SU-DHL-6 (cell line): ENCODE measurements at regions not wholly inside any gene's neighbourhood (a gene's known extent, or its start where the extent isn't known, plus 50 kb on each side); places are given as distances from the start of the nearest gene placed in this dataset.
"Not testable (repeated sequence)": the region's sequence is repeated elsewhere in the genome, so short reads cannot be mapped to it uniquely, and the experiment has no call there.

Experiments
- H2AFZ ChIP-seq: fragments of 200-600 bp; sonication (generic); 2 replicates; pipeline ENCODE4 v1.6.1; 2014; ENCODE audit warnings: low read depth, mild to moderate bottlenecking, moderate library complexity, mixed read lengths, antibody characterized with exemption, low read length; ENCODE audit not compliant: severe bottlenecking
- H3F3A ChIP-seq: fragments of 200-600 bp; shearing (Covaris generic); 2 replicates; pipeline ENCODE4 v1.6.0; 2016; ENCODE audit warnings: antibody characterized with exemption, mild to moderate bottlenecking; ENCODE audit not compliant: insufficient read depth
- H3K27ac ChIP-seq: fragments of 200-600 bp; sonication (generic); 2 replicates; pipeline ENCODE4 v1.5.1; 2016; ENCODE audit warnings: low read depth, mild to moderate bottlenecking, low read length, moderate library complexity, mixed read lengths
- H3K27me3 ChIP-seq: fragments of 200-600 bp; sonication (generic), shearing (Covaris generic); 2 replicates; pipeline ENCODE4 v1.6.0; 2014; ENCODE audit warnings: mild to moderate bottlenecking, low read length
- H3K36me3 ChIP-seq: fragments of 200-600 bp; sonication (generic); 2 replicates; pipeline ENCODE4 v1.6.1; 2014; ENCODE audit warnings: mild to moderate bottlenecking, low read length, mixed read lengths
- H3K4me2 ChIP-seq: fragments of 300-600, 200-600 bp; shearing (Covaris generic), sonication (generic); 2 replicates; pipeline ENCODE4 v1.6.0; 2014; ENCODE audit warnings: low read length, low read depth, mild to moderate bottlenecking; ENCODE audit not compliant: poor library complexity, severe bottlenecking
- H3K4me3 ChIP-seq: fragments of 200-600 bp; sonication (generic); 2 replicates; pipeline ENCODE4 v1.5.1; 2014; ENCODE audit warnings: antibody characterized with exemption, low read length, mild to moderate bottlenecking, mixed read lengths; ENCODE audit not compliant: insufficient read depth, poor library complexity, severe bottlenecking
- H3K79me2 ChIP-seq: fragments of 200-600 bp; sonication (generic); 2 replicates; pipeline ENCODE4 v1.6.1; 2014; ENCODE audit warnings: mild to moderate bottlenecking, low read length, moderate library complexity; ENCODE audit not compliant: insufficient read depth
- H3K9ac ChIP-seq: fragments of 200-600 bp; sonication (generic); 2 replicates; pipeline ENCODE4 v1.7.0; 2014; ENCODE audit warnings: mild to moderate bottlenecking, low read length
- H3K9me2 ChIP-seq: fragments of 200-600 bp; sonication (generic); replicated peaks from 2 replicates; pipeline ENCODE4 v1.6.1; 2014; ENCODE audit warnings: low read length; ENCODE audit not compliant: insufficient read depth
- H3K9me3 ChIP-seq: fragments of 200-600 bp; sonication (generic); 2 replicates; pipeline ENCODE4 v1.6.1; 2014; ENCODE audit warnings: low read length, mixed read lengths; ENCODE audit not compliant: insufficient read depth
- H4K20me1 ChIP-seq: fragments of 200-600 bp; sonication (generic); 2 replicates; pipeline ENCODE4 v1.6.1; 2014; ENCODE audit warnings: low read depth, mild to moderate bottlenecking, antibody characterized with exemption, low read length, moderate library complexity, mixed read lengths
- EZH2phosphoT487 ChIP-seq: fragments of 200-600 bp; sonication (generic), shearing (Covaris generic); conservative IDR thresholded peaks from 2 replicates; pipeline ENCODE4 v1.6.1; 2018; ENCODE audit warnings: mild to moderate bottlenecking, antibody characterized with exemption, low read length, moderate library complexity, mixed read lengths
- TF ChIP-seq, protein P1 (sequence below): fragments of 200-600 bp; sonication (generic); IDR thresholded peaks from one replicate; pipeline ENCODE4 v1.5.1; 2017; ENCODE audit warnings: antibody characterized with exemption, mild to moderate bottlenecking, low read length, moderate library complexity; ENCODE audit not compliant: insufficient read depth, poor library complexity, severe bottlenecking

DNA sequence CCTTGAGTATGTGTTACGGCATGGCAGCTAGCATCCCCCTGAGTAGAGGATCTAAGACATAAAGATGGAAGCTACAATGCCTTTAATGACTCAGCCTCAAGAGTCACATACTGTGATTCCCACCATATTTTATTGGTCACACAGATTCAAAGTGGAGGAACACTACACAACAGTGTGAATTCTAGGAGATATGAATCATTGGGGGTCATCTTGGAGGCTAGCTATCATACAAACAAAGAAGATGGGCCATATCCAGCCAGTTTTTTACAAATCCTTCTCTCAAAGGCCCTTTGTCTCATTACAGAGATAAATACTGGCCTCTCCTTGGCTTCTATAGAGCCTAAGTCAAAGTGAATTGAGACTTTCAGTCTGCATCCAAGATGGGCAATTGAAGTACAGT lies 177.0 kb downstream of the TBX15 start:
- no peaks in the 10 kb centered on the region for H3K9me3 ChIP-seq
- H3K27me3 ChIP-seq = no peaks in the 10 kb centered on the region
- H3K27ac ChIP-seq = no peak overlapping the region
- no peaks in the 10 kb centered on the region for H3K36me3 ChIP-seq
- no peaks in the 10 kb centered on the region for H3K9me2 ChIP-seq
- TF ChIP-seq, protein P1, sequence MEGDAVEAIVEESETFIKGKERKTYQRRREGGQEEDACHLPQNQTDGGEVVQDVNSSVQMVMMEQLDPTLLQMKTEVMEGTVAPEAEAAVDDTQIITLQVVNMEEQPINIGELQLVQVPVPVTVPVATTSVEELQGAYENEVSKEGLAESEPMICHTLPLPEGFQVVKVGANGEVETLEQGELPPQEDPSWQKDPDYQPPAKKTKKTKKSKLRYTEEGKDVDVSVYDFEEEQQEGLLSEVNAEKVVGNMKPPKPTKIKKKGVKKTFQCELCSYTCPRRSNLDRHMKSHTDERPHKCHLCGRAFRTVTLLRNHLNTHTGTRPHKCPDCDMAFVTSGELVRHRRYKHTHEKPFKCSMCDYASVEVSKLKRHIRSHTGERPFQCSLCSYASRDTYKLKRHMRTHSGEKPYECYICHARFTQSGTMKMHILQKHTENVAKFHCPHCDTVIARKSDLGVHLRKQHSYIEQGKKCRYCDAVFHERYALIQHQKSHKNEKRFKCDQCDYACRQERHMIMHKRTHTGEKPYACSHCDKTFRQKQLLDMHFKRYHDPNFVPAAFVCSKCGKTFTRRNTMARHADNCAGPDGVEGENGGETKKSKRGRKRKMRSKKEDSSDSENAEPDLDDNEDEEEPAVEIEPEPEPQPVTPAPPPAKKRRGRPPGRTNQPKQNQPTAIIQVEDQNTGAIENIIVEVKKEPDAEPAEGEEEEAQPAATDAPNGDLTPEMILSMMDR = no peak
- no peak for TF ChIP-seq EZH2phosphoT487
- no peak overlapping the region for H3K4me2 ChIP-seq
- no peaks in the 10 kb centered on the region for H3K79me2 ChIP-seq
- H3F3A ChIP-seq = no peaks in the 10 kb centered on the region
- H2AFZ ChIP-seq = no peak overlapping the region
- no peak overlapping the region for H3K4me3 ChIP-seq
- no peak overlapping the region for H3K9ac ChIP-seq
- no peaks in the 10 kb centered on the region for H4K20me1 ChIP-seq

DNA sequence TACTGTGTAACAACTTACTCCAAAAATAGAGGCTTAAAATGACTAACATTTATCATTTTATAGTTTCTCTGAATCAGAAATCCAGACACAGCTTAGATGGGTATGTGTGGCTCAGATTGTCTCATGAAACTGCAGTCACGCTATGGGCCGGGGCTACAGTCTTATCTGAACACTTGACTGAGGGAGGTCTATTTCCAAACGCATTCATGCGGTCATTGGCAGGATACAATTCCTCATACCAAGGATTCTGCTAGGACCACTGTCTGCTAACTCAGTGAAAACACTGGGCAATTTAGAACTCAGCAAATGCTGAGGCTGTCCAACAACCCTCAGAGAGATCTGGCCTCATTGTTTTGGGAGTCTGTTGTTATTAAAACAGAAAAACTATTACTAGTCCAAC lies 178.6 kb downstream of the TBX15 start:
- no peaks in the 10 kb centered on the region for H3K9me2 ChIP-seq
- H3K79me2 ChIP-seq = no peaks in the 10 kb centered on the region
- H4K20me1 ChIP-seq = no peaks in the 10 kb centered on the region
- no peaks in the 10 kb centered on the region for H3F3A ChIP-seq
- H3K9me3 ChIP-seq = no peaks in the 10 kb centered on the region
- no peak overlapping the region for H2AFZ ChIP-seq
- no peaks in the 10 kb centered on the region for H3K36me3 ChIP-seq
- H3K27ac ChIP-seq = no peak overlapping the region
- H3K27me3 ChIP-seq = no peaks in the 10 kb centered on the region
- no peak for TF ChIP-seq EZH2phosphoT487
- TF ChIP-seq, protein P1 = no peak
- no peak overlapping the region for H3K4me3 ChIP-seq
- no peak overlapping the region for H3K9ac ChIP-seq
- H3K4me2 ChIP-seq = no peak overlapping the region

DNA sequence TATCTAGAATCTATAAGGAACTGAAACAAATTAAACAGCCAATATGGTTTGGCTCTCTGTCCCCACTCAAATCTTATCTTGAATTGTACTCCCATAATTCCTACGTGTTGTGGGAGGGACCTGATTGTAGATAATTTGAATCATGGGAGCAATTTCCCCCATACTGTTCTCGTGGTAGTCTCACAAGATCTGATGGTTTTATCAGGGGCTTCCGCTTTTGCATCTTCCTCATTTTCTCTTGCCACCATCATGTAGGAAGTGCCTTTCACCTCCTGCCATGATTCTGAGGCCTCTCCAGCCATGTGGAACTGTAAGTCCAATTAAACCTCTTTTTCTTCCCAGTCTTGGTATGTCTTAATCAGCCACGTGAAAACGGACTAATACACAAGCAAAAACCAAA lies 185.0 kb downstream of the TBX15 start:
- not testable (repeated sequence) for H3K36me3 ChIP-seq, H3K9ac ChIP-seq, H3K4me3 ChIP-seq

DNA sequence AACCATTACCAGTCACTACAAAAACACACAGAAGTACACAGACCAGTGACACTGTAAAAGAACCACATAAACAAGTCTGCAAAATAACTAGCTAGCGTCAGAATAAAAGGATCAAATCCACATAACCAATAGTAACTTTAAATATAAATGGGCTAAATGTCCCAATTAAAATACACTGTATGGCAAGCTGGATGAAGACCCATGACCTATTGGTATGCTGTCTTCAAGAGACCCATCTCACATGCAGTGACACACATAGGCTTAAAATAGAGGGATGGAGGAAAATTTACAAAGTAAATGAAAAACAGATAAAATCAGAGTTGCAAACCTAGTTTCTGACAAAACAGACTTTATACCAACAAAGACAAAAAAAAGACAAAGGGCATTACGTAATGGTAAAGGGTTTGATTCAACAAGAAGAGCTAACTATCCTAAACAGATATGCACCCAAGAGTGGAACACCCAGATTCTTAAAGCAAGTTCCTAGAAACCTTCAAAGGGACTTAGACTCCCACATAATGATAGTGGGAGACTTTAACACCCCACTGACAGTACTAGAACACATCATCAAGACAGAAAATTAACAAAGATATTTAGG lies 196.9 kb downstream of the TBX15 start:
- Histone ChIP-seq H2AFZ (no peak overlapping the region), H3K9me3 (no peaks in the 10 kb centered on the region), H3K4me3 (no peak overlapping the region), H3K4me2 (no peak overlapping the region), H3K27ac (no peak overlapping the region), H3K9ac (no peak overlapping the region), H3K9me2 (no peaks in the 10 kb centered on the region), H3K79me2 (no peaks in the 10 kb centered on the region), H3F3A (no peaks in the 10 kb centered on the region), H4K20me1 (no peaks in the 10 kb centered on the region), H3K36me3 (no peaks in the 10 kb centered on the region), H3K27me3 (no peaks in the 10 kb centered on the region)
- no peak for TF ChIP-seq EZH2phosphoT487
- TF ChIP-seq, protein P1 = no peak

More for the DNA sequence above, 185.0 kb downstream of the TBX15 start:
- H3K4me2 ChIP-seq, H2AFZ ChIP-seq, H3K27ac ChIP-seq, H3K9me2 ChIP-seq, H4K20me1 ChIP-seq, H3K79me2 ChIP-seq, H3K9me3 ChIP-seq, H3F3A ChIP-seq, H3K27me3 ChIP-seq: not testable (repeated sequence)
